ENCODE measurements at regions not wholly inside any gene's neighbourhood (a gene's known extent, or its start where the extent isn't known, plus 50 kb on each side); places are given as distances from the start of the nearest gene placed in this dataset.

- TF ChIP-seq POLR2A (IDR thresholded peaks at IDR 0.05; ENCODE audit: low read depth, low read length) (no peak), POLR2AphosphoS5 (IDR thresholded peaks at IDR 0.05; ENCODE audit: low read depth, low read length) (no peak), TAF1 (IDR thresholded peaks at IDR 0.05; ENCODE audit: low read depth, low read length) (no peak), PAX5 (IDR thresholded peaks at IDR 0.05; ENCODE audit: insufficient read depth, low read length, severe bottlenecking) (no peak), SPI1 (IDR thresholded peaks at IDR 0.05; ENCODE audit: low read depth, low read length) (no peak), POU2F2 (IDR thresholded peaks at IDR 0.05; ENCODE audit: low read depth, low read length) (no peak)
These were observed 71.9 kb upstream of the PTPRZ1 start for GRCh38 chr7:121800916-121801675.

Measured in GM12891 (cell line).